ENCODE measurements at regions not wholly inside any gene's neighbourhood (a gene's known extent, or its start where the extent isn't known, plus 50 kb on each side); places are given as distances from the start of the nearest gene placed in this dataset.

DNA sequence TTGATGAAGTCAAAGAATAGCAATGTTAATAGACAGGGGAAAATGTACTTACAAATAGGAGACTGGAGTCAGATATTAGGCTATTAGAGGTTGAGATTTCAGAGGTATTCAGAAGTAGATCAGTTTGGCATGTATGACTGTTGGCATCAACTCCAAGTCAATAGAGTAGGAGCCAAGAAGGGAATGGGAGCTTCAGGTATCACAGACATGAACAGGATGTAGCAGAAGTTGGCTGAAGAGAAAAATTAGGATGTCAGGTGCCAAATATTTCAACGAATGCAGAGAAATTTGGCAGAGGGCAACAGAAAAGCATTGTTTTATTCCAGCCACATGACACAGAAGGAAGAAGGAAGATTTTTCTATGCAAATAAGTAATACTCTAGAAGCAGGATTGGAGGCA, 69.7 kb downstream of the GLYATL1 start:
- no peak overlapping the region for H3K27ac ChIP-seq
- no peak for DNase-seq (ENCODE audit: low spot score)
- TF ChIP-seq, protein P1, sequence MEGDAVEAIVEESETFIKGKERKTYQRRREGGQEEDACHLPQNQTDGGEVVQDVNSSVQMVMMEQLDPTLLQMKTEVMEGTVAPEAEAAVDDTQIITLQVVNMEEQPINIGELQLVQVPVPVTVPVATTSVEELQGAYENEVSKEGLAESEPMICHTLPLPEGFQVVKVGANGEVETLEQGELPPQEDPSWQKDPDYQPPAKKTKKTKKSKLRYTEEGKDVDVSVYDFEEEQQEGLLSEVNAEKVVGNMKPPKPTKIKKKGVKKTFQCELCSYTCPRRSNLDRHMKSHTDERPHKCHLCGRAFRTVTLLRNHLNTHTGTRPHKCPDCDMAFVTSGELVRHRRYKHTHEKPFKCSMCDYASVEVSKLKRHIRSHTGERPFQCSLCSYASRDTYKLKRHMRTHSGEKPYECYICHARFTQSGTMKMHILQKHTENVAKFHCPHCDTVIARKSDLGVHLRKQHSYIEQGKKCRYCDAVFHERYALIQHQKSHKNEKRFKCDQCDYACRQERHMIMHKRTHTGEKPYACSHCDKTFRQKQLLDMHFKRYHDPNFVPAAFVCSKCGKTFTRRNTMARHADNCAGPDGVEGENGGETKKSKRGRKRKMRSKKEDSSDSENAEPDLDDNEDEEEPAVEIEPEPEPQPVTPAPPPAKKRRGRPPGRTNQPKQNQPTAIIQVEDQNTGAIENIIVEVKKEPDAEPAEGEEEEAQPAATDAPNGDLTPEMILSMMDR (conservative IDR thresholded peaks at IDR 0.05; ENCODE audit: low read depth) = no peak
- CTCF ChIA-PET = interaction anchor here (0.6 kb wide), 1 partner anchor 130 kb away, joined by 3 read pairs; no protein-coding TSS in a partner anchor
- POLR2A ChIA-PET (ENCODE audit: low non-redundant PET) = no interaction called here

GRCh38 chr11:59009661-59010060, 70.4 kb downstream of the GLYATL1 start:
- H3K27ac ChIP-seq = no peak overlapping the region
- ChIA-PET POLR2A (ENCODE audit: low non-redundant PET) (no interaction called here), CTCF (interaction anchor here (0.6 kb wide), 2 partner anchors 131 to 188 kb away, joined by 3 to 4 read pairs; no protein-coding TSS in a partner anchor)
- DNase-seq (ENCODE audit: low spot score) = no peak
- TF ChIP-seq, protein P1 (conservative IDR thresholded peaks at IDR 0.05; ENCODE audit: low read depth) = no peak

GRCh38 chr11:59010708-59011107, 71.4 kb downstream of the GLYATL1 start:
- ChIA-PET CTCF (no interaction called here), POLR2A (ENCODE audit: low non-redundant PET) (no interaction called here)
- H3K27ac ChIP-seq = no peak overlapping the region
- TF ChIP-seq, protein P1 (conservative IDR thresholded peaks at IDR 0.05; ENCODE audit: low read depth) = no peak
- no peak for DNase-seq (ENCODE audit: low spot score)

DNA sequence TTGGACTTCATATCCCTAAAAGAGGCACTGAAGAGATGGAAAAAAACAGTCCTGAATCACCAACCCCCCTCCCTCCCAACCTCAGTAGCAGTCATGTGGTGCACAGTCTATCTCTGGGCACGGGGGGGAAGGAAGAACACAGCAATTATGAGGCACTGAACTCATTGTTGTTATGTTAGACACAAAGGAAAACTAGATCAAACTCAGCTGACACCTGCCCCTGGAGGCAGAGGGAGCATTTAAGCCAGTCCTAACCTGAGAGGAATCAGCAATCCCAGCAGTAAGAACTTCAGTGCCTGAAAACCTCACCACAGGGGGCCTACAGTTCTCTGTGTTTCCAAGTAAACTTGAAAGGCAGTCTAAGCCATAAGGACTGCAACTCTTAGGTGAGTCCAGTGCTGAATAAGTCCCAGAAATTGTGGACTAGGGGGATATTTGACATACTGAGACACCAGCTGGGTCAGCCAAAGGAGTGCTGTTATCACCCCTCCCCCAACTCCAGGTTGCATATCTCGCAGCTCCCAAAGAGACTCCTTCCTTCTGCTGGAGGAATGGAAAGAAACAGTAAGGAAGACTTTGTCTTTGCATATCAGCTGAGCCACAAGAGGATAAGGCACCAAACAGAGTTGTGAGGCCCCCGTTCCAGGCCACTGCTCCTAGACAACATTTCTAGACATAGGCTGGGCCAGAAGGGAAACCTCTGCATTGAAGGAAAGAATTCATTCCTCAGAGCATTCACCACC, 72.5 kb downstream of the GLYATL1 start:
- ChIA-PET CTCF (no interaction called here), POLR2A (ENCODE audit: low non-redundant PET) (no interaction called here)
- no peak overlapping the region for H3K27ac ChIP-seq
- DNase-seq (ENCODE audit: low spot score) = no peak
- TF ChIP-seq, protein P1 (conservative IDR thresholded peaks at IDR 0.05; ENCODE audit: low read depth) = no peak

DNA sequence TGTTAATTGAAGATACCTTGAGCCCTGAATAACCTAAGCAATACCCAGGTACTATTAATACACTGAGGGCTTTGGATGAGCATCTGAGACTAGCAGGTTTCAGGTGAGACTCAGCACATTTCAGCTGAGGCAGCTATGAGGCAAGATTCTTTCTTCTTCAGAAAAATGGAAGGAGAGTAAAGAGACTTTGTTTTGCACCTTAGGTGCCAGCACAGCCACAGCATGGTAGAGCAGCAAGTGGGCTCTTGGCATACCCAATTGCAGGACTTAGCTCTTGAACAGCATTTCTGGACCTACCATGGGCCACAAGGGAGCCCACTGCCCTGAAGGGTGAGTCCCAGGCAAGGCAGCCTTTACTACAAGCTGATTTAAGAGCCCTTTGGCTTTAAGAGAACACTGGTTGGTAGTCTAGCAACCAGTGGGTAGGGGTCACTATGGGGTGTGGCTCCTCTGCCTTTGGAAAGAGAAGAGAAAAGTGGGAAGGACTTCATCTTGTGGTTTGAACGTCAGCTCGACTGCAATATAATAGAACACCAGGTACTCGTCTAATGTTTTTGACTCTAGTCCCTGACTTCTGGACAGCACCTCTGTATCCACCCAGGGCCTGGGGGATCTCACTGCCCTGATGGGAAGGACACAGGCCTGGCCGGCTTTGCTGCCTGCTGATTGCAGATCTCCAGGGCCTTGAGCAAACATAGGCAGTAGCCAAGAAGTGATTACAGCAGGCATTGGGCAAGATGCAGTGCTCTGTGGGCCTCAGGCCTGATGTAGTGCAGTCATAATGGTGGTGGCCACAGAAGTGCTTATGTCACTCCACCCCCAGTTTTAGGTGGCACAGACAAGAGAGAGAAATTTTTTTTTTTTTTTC, 73.3 kb downstream of the GLYATL1 start:
- no peak overlapping the region for H3K27ac ChIP-seq
- ChIA-PET POLR2A (ENCODE audit: low non-redundant PET) (no interaction called here), CTCF (no interaction called here)
- TF ChIP-seq, protein P1 (conservative IDR thresholded peaks at IDR 0.05; ENCODE audit: low read depth) = no peak
- no peak for DNase-seq (ENCODE audit: low spot score)

DNA sequence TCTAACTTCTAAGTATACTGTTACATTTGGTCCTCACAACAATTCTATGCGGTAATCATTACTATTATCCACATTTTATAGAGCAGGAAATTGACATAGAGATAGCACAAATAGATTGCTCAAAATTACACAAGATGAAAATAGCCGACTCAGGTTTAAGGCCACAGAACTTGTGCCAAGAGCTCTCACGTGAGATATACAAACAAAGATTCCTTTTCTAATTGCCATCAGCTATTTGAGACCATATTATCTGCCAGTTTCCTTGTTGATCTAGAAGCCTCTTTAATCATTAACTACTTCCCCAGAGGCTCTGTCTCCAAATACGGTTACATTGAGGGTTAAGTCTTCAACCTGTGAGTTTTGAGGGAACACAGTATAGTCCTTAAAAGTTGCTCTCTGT, 61.0 kb upstream of the GLYATL1B start:
- POLR2A ChIA-PET (ENCODE audit: low non-redundant PET) = no interaction called here
- CTCF ChIA-PET = no interaction called here
- no peak for DNase-seq (ENCODE audit: low spot score)
- H3K27ac ChIP-seq = no peak overlapping the region
- TF ChIP-seq, protein P1 (conservative IDR thresholded peaks at IDR 0.05; ENCODE audit: low read depth) = no peak

Measured in RWPE1 (cell line).